A172 (cell line): ENCODE measurements at regions not wholly inside any gene's neighbourhood (a gene's known extent, or its start where the extent isn't known, plus 50 kb on each side); places are given as distances from the start of the nearest gene placed in this dataset.

Source experiments
- DNase-seq: peaks from one replicate; pipeline ENCODE4 v3.0.0-alpha.2; 2015; ENCODE audit warnings: low spot score

DNA sequence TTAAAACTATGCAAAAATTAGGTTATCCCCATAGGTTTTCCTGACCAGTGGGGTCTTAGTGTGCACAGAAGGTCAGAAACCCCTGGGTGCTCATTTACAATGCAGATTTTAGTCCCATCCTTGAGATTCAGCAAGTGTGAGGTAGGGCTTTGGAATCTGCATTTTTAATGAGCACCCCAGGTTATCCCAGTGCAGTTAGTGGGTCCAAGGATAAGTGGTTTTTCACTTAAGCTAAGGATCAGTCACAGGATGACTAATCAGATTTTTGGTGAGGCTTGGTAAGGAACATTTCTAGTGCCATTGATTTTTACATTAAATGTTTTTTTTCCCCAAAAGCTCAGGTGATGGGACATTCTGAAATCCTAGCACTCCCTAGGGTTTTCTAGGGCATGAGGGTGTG, 50.7 kb upstream of the MGAT5 start:
- no peak for DNase-seq
